ENCODE measurements at regions not wholly inside any gene's neighbourhood (a gene's known extent, or its start where the extent isn't known, plus 50 kb on each side); places are given as distances from the start of the nearest gene placed in this dataset.

GRCh38 chr5:173531863-173532262, 84.6 kb downstream of the BOD1 start:
- TF ChIP-seq CTCF (IDR thresholded peaks at IDR 0.05): no peak
- no peak for TF ChIP-seq EZH2 (IDR thresholded peaks at IDR 0.05)
- no peak for TF ChIP-seq EZH2phosphoT487 (IDR thresholded peaks at IDR 0.05)

Data from neural progenitor cell (in vitro differentiated cells).